GM19193 (cell line): ENCODE measurements at regions not wholly inside any gene's neighbourhood (a gene's known extent, or its start where the extent isn't known, plus 50 kb on each side); places are given as distances from the start of the nearest gene placed in this dataset.

Experiments used
- POLR2A ChIP-seq: IDR thresholded peaks from 4 replicates; pipeline ENCODE4 v1.6.1; 2011; ENCODE audit not compliant: insufficient read depth, insufficient read length; ENCODE audit errors: extremely low read depth

- no peak for TF ChIP-seq POLR2A
These were observed 55.8 kb upstream of the CDH6 start for GRCh38 chr5:31137676-31138075.

GRCh38 chr5:31135542-31135941, 57.9 kb upstream of the CDH6 start:
- TF ChIP-seq POLR2A: no peak

- no peak for TF ChIP-seq POLR2A
These were observed 60.0 kb upstream of the CDH6 start for GRCh38 chr5:31133488-31133887.

- TF ChIP-seq POLR2A: no peak
These were observed 62.0 kb upstream of the CDH6 start for GRCh38 chr5:31131381-31131891.

- no peak for TF ChIP-seq POLR2A
These were observed 62.8 kb upstream of the CDH6 start for GRCh38 chr5:31130676-31131075.

GRCh38 chr5:31124651-31125305, 68.7 kb upstream of the CDH6 start:
- TF ChIP-seq POLR2A: no peak

- TF ChIP-seq POLR2A: no peak
These were observed 69.5 kb upstream of the CDH6 start for GRCh38 chr5:31124026-31124425.

- TF ChIP-seq POLR2A: no peak
These were observed 70.2 kb upstream of the CDH6 start for GRCh38 chr5:31122998-31123951.

GRCh38 chr5:31121224-31121623, 72.3 kb upstream of the CDH6 start:
- TF ChIP-seq POLR2A: no peak

- no peak for TF ChIP-seq POLR2A
These were observed 72.9 kb upstream of the CDH6 start for GRCh38 chr5:31120642-31120948.

GRCh38 chr5:31119938-31120641, 73.4 kb upstream of the CDH6 start:
- no peak for TF ChIP-seq POLR2A

- no peak for TF ChIP-seq POLR2A
These were observed 76.9 kb upstream of the CDH6 start for GRCh38 chr5:31116466-31117031.

- TF ChIP-seq POLR2A: no peak
These were observed 78.7 kb upstream of the CDH6 start for GRCh38 chr5:31114817-31115216.

GRCh38 chr5:31113666-31114350, 79.7 kb upstream of the CDH6 start:
- no peak for TF ChIP-seq POLR2A
